Right forelimb (tissue), 1 donor: ENCODE measurements at regions not wholly inside any gene's neighbourhood (a gene's known extent, or its start where the extent isn't known, plus 50 kb on each side); places are given as distances from the start of the nearest gene placed in this dataset.
"Not testable (repeated sequence)": the region's sequence is repeated elsewhere in the genome, so short reads cannot be mapped to it uniquely, and the experiment has no call there.

Experiments
- DNase-seq: peaks from one replicate; pipeline ENCODE4 v3.0.0-alpha.2; 2018

GRCh38 chr2:22020091-22020742, 896.4 kb downstream of the TDRD15 start:
- DNase-seq: no peak

GRCh38 chr2:22027345-22028005, 903.7 kb downstream of the TDRD15 start:
- no peak for DNase-seq

GRCh38 chr2:22035361-22035830, 911.6 kb downstream of the TDRD15 start:
- DNase-seq: peak; percentile 62

GRCh38 chr2:22037274-22037673, 913.5 kb downstream of the TDRD15 start:
- peak; percentile 50 for DNase-seq

- DNase-seq: no peak
Observed at GRCh38 chr2:22043784-22044183, 920.0 kb downstream of the TDRD15 start.

GRCh38 chr2:22055784-22056620, 932.2 kb downstream of the TDRD15 start:
- DNase-seq: no peak

- DNase-seq: no peak
Observed at GRCh38 chr2:22056621-22057132, 932.9 kb downstream of the TDRD15 start.

GRCh38 chr2:22062679-22063078, 938.9 kb downstream of the TDRD15 start:
- DNase-seq: no peak

GRCh38 chr2:22076454-22076853, 952.7 kb downstream of the TDRD15 start:
- no peak for DNase-seq

GRCh38 chr2:22078701-22079100, 954.9 kb downstream of the TDRD15 start:
- DNase-seq: no peak

- no peak for DNase-seq
Observed at GRCh38 chr2:22079583-22079982, 955.8 kb downstream of the TDRD15 start.

- no peak for DNase-seq
Observed at GRCh38 chr2:22086726-22087125, 963.0 kb downstream of the TDRD15 start.

GRCh38 chr2:22103617-22104016, 979.8 kb downstream of the TDRD15 start:
- DNase-seq: not testable (repeated sequence)

GRCh38 chr2:22110244-22110651, 986.5 kb downstream of the TDRD15 start:
- DNase-seq: no peak

GRCh38 chr2:22124003-22124402, 1000.2 kb downstream of the TDRD15 start:
- DNase-seq: no peak

GRCh38 chr2:22126106-22126505, 1002.3 kb downstream of the TDRD15 start:
- no peak for DNase-seq

- DNase-seq: no peak
Observed at GRCh38 chr2:22126978-22127377, 1003.2 kb downstream of the TDRD15 start.

GRCh38 chr2:22134421-22134820, 1010.7 kb downstream of the TDRD15 start:
- no peak for DNase-seq

GRCh38 chr2:22136446-22136845, 1012.7 kb downstream of the TDRD15 start:
- DNase-seq: no peak

- DNase-seq: no peak
Observed at GRCh38 chr2:22143840-22144239, 1020.1 kb downstream of the TDRD15 start.

- no peak for DNase-seq
Observed at GRCh38 chr2:22153931-22154613, 1030.3 kb downstream of the TDRD15 start.

- DNase-seq: not testable (repeated sequence)
Observed at GRCh38 chr2:22156661-22157060, 1032.9 kb downstream of the TDRD15 start.

GRCh38 chr2:22167256-22167655, 1043.5 kb downstream of the TDRD15 start:
- no peak for DNase-seq
